Hepatocyte (in vitro differentiated cells): ENCODE measurements at regions not wholly inside any gene's neighbourhood (a gene's known extent, or its start where the extent isn't known, plus 50 kb on each side); places are given as distances from the start of the nearest gene placed in this dataset.

ENCODE experiments used
- CTCF ChIP-seq: fragments of 200-600 bp; sonication (generic); IDR thresholded peaks from 2 replicates; pipeline ENCODE4 v1.5.1; 2016; ENCODE audit warnings: antibody characterized with exemption, mild to moderate bottlenecking; ENCODE audit not compliant: poor library complexity
- EZH2 ChIP-seq: fragments of 200-600 bp; sonication (generic); IDR thresholded peaks from 2 replicates; pipeline ENCODE4 v1.6.1; 2016; ENCODE audit warnings: antibody characterized with exemption, mild to moderate bottlenecking, borderline replicate concordance
- EZH2phosphoT487 ChIP-seq: fragments of 200-600 bp; sonication (generic); IDR thresholded peaks from one replicate; pipeline ENCODE4 v1.6.1; 2018; ENCODE audit warnings: antibody characterized with exemption, mild to moderate bottlenecking, low read depth, moderate library complexity; ENCODE audit not compliant: unreplicated experiment, severe bottlenecking

GRCh38 chr13:33913829-33914228 is 95.9 kb downstream of the RFC3 start:
- TF ChIP-seq CTCF (no peak), EZH2 (no peak), EZH2phosphoT487 (no peak)
